ENCODE measurements at regions not wholly inside any gene's neighbourhood (a gene's known extent, or its start where the extent isn't known, plus 50 kb on each side); places are given as distances from the start of the nearest gene placed in this dataset.

- peak in 1 of 5 experiments; percentile 13 for TF ChIP-seq CTCF (IDR thresholded peaks at IDR 0.05 in 4 of 5, conservative IDR thresholded peaks at IDR 0.05 in 1 of 5)
- no peak for TF ChIP-seq POLR2A (IDR thresholded peaks at IDR 0.05)
Observed at GRCh38 chr5:37938076-37938852, 98.4 kb upstream of the GDNF start.

Measured in gastrocnemius medialis (tissue), 4 donors.